Esophagus muscularis mucosa (tissue), 3 donors: ENCODE measurements at regions not wholly inside any gene's neighbourhood (a gene's known extent, or its start where the extent isn't known, plus 50 kb on each side); places are given as distances from the start of the nearest gene placed in this dataset.

Source experiments
- EP300 ChIP-seq: sonication (generic); formaldehyde crosslinking; IDR thresholded peaks from one replicate; pipeline ENCODE4 v1.6.1; 2017; ENCODE audit warnings: antibody characterized with exemption
- TF ChIP-seq, protein P1 (sequence below), 3 experiments: fragments of 200-600 bp in 2 of 3; fragments of 450-650 bp in 1 of 3; sonication (generic) in 2 of 3; IDR thresholded peaks; one replicate each; pipeline ENCODE4 v1.5.1; 2017 to 2019; ENCODE audit warnings: antibody characterized with exemption in 3 of 3, mild to moderate bottlenecking in 2 of 3, moderate library complexity in 1 of 3

DNA sequence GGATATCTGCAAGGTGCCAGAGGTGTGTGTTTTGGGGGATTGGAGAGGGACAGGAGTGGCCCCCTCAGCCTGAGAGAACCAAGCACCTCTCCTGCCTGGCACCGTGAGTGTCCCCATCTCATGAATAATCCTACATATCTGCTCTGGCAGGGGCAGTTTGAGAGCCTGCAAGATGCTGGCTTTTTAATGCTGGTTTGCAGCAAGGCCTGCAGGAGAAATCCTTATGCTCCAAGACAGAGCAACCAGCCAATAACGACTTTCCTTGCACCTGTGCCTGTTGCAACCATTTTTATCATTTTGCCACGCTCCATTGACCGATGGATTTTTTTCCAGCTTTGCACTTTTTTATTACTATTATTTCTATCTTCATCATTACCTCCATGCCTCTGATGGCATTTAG is 259.4 kb upstream of the SKOR2 start:
- TF ChIP-seq, protein P1, sequence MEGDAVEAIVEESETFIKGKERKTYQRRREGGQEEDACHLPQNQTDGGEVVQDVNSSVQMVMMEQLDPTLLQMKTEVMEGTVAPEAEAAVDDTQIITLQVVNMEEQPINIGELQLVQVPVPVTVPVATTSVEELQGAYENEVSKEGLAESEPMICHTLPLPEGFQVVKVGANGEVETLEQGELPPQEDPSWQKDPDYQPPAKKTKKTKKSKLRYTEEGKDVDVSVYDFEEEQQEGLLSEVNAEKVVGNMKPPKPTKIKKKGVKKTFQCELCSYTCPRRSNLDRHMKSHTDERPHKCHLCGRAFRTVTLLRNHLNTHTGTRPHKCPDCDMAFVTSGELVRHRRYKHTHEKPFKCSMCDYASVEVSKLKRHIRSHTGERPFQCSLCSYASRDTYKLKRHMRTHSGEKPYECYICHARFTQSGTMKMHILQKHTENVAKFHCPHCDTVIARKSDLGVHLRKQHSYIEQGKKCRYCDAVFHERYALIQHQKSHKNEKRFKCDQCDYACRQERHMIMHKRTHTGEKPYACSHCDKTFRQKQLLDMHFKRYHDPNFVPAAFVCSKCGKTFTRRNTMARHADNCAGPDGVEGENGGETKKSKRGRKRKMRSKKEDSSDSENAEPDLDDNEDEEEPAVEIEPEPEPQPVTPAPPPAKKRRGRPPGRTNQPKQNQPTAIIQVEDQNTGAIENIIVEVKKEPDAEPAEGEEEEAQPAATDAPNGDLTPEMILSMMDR (IDR thresholded peaks at IDR 0.05): no peak
- no peak for TF ChIP-seq EP300
